ENCODE measurements at regions not wholly inside any gene's neighbourhood (a gene's known extent, or its start where the extent isn't known, plus 50 kb on each side); places are given as distances from the start of the nearest gene placed in this dataset.

- DNase-seq, result peak; percentile 4
Measured at GRCh38 chr2:172333235-172333977, 94.0 kb upstream of the ITGA6 start.

GRCh38 chr2:172333978-172334330, 93.4 kb upstream of the ITGA6 start:
- DNase-seq, result no peak

DNA sequence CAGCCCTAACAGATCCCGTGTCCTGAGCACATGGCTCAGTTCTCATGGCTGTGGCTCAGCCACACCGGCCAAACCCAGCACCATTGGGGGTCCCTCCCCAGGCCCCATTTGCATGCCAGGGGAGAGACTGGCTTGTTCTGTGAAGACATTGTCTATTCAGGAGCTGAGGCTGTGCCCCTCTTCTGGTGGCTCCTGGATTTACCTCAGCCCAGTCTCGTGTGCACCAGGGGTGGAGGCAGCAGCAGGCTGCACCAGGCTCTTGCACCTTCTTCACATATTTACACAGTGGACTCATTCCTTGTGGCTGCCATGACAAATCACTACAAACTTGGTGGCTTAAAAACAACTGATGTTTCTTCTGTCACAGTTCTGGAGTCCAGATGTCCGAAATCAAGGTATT, 92.4 kb upstream of the ITGA6 start:
- DNase-seq, result no peak

GRCh38 chr2:172335736-172336135, 91.7 kb upstream of the ITGA6 start:
- DNase-seq, result no peak

- DNase-seq, result no peak
Measured at GRCh38 chr2:172336681-172337080, 90.7 kb upstream of the ITGA6 start.

DNA sequence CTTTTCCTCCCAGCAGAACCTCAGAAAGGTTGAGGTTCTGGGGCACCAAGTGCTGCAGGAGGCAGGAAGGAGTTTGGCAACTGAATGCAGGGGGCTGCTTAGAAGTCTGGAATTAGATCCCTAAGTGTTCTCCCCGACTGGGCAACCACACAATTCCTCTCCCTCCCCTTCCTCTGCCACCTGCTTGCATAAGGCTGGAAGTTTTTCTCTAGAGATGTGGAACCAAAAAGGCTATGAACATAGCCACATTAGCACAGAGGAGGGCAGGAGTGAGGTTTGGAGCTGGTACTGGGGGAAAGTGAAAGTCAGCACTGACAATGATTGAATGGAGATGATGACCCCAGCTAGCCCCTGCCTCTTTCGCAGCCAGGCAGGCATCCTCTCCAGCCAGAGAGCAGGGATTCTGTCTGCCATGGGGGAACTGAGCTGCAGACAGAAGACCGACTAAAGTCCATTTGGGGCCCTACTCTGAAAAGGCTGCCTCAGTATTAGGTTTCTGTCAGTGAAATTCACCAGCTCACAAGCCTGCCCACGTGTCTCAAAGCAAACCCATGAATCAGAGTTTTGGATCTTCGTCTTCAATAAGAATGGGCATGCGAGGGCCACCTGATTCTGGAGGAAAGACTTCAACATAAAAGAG, 87.9 kb upstream of the ITGA6 start:
- no peak for DNase-seq

GRCh38 chr2:172340394-172340793, 87.0 kb upstream of the ITGA6 start:
- DNase-seq, result no peak

DNA sequence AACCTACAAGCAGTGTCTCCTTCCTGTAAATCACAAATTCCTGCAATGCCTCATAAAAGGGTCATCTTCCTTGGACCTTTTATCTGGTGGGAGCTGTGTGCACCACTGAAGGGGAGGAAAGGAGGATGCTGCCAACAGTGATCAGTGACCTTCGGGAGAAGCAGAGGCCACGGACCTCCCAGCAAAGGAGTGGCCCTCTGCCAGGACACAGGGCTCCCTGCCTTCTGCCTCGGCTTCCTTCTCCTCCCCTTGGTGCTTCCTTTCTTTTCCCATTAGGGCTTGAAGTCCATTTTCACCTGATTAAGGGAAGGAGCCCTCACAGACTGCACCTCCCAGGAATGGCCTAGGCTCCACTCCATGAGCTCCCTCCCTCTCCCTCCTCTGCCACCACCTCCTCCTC, 85.3 kb upstream of the ITGA6 start:
- DNase-seq, result no peak

GRCh38 chr2:172342611-172343010, 84.8 kb upstream of the ITGA6 start:
- no peak for DNase-seq

GRCh38 chr2:172344159-172344558, 83.2 kb upstream of the ITGA6 start:
- no peak for DNase-seq

GRCh38 chr2:172345956-172346555, 81.3 kb upstream of the ITGA6 start:
- no peak for DNase-seq

DNA sequence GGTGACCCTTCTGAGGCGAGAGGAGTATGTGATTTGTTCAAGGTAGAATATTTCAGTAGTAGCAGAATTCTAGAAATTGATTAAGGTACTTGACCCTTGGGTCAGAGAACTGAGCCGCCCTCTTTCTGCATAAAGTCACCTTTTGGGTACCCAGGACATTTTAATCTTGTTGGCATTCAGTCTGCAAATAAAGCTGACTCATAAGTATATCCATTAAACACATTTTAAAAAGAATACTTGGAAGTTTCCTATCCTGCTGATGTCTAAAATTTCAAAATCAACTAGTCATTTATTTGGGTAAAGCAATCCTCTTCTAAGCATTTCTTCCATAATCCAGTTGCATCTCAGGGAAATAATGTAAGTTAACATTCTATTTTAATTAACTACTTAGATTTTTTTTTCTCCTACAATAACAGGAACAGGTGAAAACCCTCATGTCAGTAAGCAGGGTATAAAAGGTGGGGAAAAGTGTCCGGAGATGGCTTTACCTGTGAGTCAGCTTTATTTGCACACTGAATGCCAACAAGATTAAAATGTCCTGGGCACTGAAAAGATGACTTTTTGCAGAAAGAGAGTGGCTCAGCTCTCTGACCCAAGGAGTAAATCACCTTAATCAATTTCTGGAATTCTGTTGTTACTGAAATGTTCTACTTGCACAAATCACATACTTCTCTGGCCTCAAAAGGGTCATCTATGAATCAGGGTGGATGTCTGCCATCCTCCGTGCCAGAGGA, 78.7 kb upstream of the ITGA6 start:
- no peak for DNase-seq

- DNase-seq, result no peak
Measured at GRCh38 chr2:172350839-172351479, 76.4 kb upstream of the ITGA6 start.

- no peak for DNase-seq
Measured at GRCh38 chr2:172351586-172351985, 75.8 kb upstream of the ITGA6 start.

DNA sequence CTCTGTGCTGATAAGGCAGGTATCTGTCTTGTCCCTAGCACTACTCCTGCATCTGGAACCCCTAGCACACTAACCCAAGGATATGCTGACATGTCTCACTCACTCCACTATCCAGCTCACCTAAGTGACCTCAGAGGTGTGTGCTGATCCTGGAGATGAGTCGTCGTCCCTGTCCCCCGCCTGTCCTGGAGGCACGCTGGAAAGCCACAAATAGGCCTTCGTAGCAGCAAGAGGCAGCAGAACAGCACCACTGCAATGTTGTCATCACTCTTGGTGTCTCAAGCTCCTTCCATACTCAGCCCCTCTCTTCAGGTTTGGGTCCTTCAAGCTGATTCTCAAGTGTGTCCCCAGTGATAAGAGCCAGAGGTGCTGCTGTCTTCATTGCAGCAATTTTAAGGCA, 73.0 kb upstream of the ITGA6 start:
- DNase-seq, result no peak

DNA sequence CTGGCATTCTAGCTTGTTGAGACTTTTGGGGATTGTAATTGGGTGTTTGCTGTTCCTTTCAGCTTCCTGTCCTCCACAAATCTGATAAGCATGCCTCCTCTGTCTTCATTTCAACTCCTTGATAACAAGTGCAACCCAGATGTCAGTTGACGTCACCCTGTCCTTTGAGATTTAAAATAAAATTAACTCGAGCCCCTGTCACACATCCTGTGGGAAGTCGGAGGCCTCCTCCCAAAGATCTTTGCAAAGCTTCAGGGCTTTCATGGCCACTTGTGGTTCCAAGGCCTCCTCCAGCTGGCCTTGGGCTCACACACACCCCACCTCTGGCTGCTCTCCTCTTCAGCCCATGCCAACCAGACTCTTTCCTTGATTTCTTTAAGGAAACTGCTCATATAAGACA, 69.9 kb upstream of the ITGA6 start:
- no peak for DNase-seq

DNA sequence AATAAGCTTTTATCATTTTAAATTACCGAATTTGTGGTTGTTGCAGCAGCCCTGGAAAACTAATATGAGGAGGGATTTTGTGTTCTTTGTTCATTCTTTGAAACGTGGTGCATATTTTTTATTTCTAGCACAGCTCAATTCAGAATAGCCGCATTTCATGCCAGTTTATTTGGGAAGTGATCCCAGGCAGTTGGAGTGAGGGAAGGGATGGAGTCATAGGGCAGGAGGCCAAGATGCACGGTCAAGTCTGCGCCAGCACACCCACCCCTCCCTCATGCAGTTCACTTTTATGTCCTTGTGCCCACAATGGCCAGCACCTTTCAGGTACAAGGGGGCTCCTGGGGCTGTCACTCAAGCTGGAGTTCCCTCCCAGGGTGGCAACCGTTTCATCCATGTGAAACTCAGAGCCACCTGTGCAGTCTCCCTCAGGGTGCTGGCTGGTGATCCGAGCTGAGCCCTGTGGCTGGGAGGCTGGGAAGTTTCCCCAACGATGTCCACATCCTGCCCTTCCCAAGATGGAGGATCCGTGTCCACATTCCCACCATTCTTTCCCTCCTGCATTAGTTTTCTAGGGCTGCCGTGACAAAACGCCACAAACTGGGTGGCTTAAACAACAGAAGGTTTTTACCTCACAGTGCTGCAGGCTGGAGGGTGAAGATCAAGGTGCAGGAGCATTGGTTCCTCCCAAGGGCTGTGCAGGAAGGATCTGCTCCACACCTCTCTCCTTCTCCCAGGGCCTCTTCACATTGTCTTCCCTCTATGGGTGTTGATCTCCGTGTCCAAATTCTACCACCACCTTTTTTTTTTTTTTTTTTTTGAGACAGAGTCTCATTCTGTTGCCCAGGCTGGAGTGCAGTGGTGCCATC, 68.5 kb upstream of the ITGA6 start:
- DNase-seq, result no peak

- no peak for DNase-seq
Measured at GRCh38 chr2:172361360-172361759, 66.0 kb upstream of the ITGA6 start.

- no peak for DNase-seq
Measured at GRCh38 chr2:172361840-172362239, 65.5 kb upstream of the ITGA6 start.

GRCh38 chr2:172364261-172364660, 63.1 kb upstream of the ITGA6 start:
- DNase-seq, result no peak

GRCh38 chr2:172366596-172367150, 60.7 kb upstream of the ITGA6 start:
- DNase-seq, result no peak
